ENCODE measurements at regions not wholly inside any gene's neighbourhood (a gene's known extent, or its start where the extent isn't known, plus 50 kb on each side); places are given as distances from the start of the nearest gene placed in this dataset.
"Not testable (repeated sequence)": the region's sequence is repeated elsewhere in the genome, so short reads cannot be mapped to it uniquely, and the experiment has no call there.

- TF ChIP-seq CTCF (IDR thresholded peaks at IDR 0.05; ENCODE audit: insufficient read depth, low read depth, low read length, missing control alignments) = peak; percentile 93
- peak; percentile 78 for DNase-seq (ENCODE audit: low read depth)
- no peak overlapping the region for H3K4me3 ChIP-seq (ENCODE audit: low read length)
These were observed 352.4 kb upstream of the ARHGEF26 start for GRCh38 chr3:153768561-153769469.

GRCh38 chr3:153783106-153783505, 338.1 kb upstream of the ARHGEF26 start:
- no peak for TF ChIP-seq CTCF (IDR thresholded peaks at IDR 0.05; ENCODE audit: insufficient read depth, low read depth, low read length, missing control alignments)
- no peak for DNase-seq (ENCODE audit: low read depth)
- H3K4me3 ChIP-seq (ENCODE audit: low read length) = no peak overlapping the region

GRCh38 chr3:153783741-153784480, 337.3 kb upstream of the ARHGEF26 start:
- DNase-seq (ENCODE audit: low read depth) = no peak
- no peak overlapping the region for H3K4me3 ChIP-seq (ENCODE audit: low read length)
- TF ChIP-seq CTCF (IDR thresholded peaks at IDR 0.05; ENCODE audit: insufficient read depth, low read depth, low read length, missing control alignments) = no peak

GRCh38 chr3:153785901-153786300, 335.3 kb upstream of the ARHGEF26 start:
- H3K4me3 ChIP-seq (ENCODE audit: low read length) = no peak overlapping the region
- no peak for TF ChIP-seq CTCF (IDR thresholded peaks at IDR 0.05; ENCODE audit: insufficient read depth, low read depth, low read length, missing control alignments)
- peak; percentile 13 for DNase-seq (ENCODE audit: low read depth)

- no peak overlapping the region for H3K4me3 ChIP-seq (ENCODE audit: low read length)
- TF ChIP-seq CTCF (IDR thresholded peaks at IDR 0.05; ENCODE audit: insufficient read depth, low read depth, low read length, missing control alignments) = no peak
- DNase-seq (ENCODE audit: low read depth) = no peak
These were observed 331.8 kb upstream of the ARHGEF26 start for GRCh38 chr3:153789380-153789779.

- not testable (repeated sequence) for DNase-seq (ENCODE audit: low read depth); H3K4me3 ChIP-seq (ENCODE audit: low read length)
These were observed 324.1 kb upstream of the ARHGEF26 start for GRCh38 chr3:153797056-153797455.

- no peak overlapping the region for H3K4me3 ChIP-seq (ENCODE audit: low read length)
- TF ChIP-seq CTCF (IDR thresholded peaks at IDR 0.05; ENCODE audit: insufficient read depth, low read depth, low read length, missing control alignments) = no peak
- no peak for DNase-seq (ENCODE audit: low read depth)
These were observed 312.1 kb upstream of the ARHGEF26 start for GRCh38 chr3:153809097-153809496.
